Endothelial cell of umbilical vein (primary cell): ENCODE measurements at regions not wholly inside any gene's neighbourhood (a gene's known extent, or its start where the extent isn't known, plus 50 kb on each side); places are given as distances from the start of the nearest gene placed in this dataset.

Source experiments
- BruUV-seq: library from RNA; stranded (reverse); fragments of 400-500 nt; replicated peaks from 2 replicates; lab custom pipeline; 2021; lab: Mats Ljungman, UMichigan
- CTCF ChIA-PET: fragments of 300-600, 350-600 bp; sonication (Branson Sonifier 250); formaldehyde crosslinking; loops from one replicate; lab custom pipeline; 2021; ENCODE audit warnings: antibody characterized with exemption, inconsistent platforms; lab: Charles Lee
- POLR2A ChIA-PET: fragments of 300-600, 350-600 bp; sonication (Branson Sonifier 250); formaldehyde crosslinking; loops from one replicate; lab custom pipeline; 2021; ENCODE audit warnings: antibody characterized with exemption, inconsistent platforms; lab: Charles Lee
- DNase-seq: peaks from one replicate; pipeline ENCODE4 v3.0.0-alpha.2; 2011; ENCODE audit warnings: low read depth, low spot score
- FAIRE-seq: peaks from 2 replicates; lab custom pipeline; 2011; peaks lifted over from hg19 to GRCh38; lab: Jason Lieb, UNC
- H2AFZ ChIP-seq: 2 replicates; pipeline ENCODE4 v1.6.0; 2012; ENCODE audit warnings: low read depth, low read length, control low read depth, inconsistent platforms
- H3K27ac ChIP-seq: 2 replicates; pipeline ENCODE4 v1.5.1; 2011; ENCODE audit warnings: low read depth, mild to moderate bottlenecking, control low read depth, low read length, moderate library complexity; ENCODE audit not compliant: insufficient read depth
- H3K27me3 ChIP-seq, 2 experiments: 2 replicates each; pipeline versions ENCODE4 v1.6.0 to v1.6.1; 2011; ENCODE audit warnings: low read length in 2 of 2, mixed read lengths in 1 of 2; ENCODE audit not compliant: control insufficient read depth in 2 of 2, insufficient read depth in 2 of 2
- H3K36me3 ChIP-seq, 2 experiments: 2 replicates in 1 of 2; 3 replicates in 1 of 2; pipeline ENCODE4 v1.5.1; 2011; ENCODE audit warnings: low read length in 2 of 2, mild to moderate bottlenecking in 1 of 2, moderate library complexity in 1 of 2; ENCODE audit not compliant: control insufficient read depth in 2 of 2, insufficient read depth in 2 of 2; ENCODE audit errors: extremely low read depth in 1 of 2
- H3K4me1 ChIP-seq: 3 replicates; pipeline ENCODE4 v1.5.1; 2011; ENCODE audit warnings: mild to moderate bottlenecking, low read length; ENCODE audit not compliant: control insufficient read depth, insufficient read depth; ENCODE audit errors: extremely low read depth
- H3K4me2 ChIP-seq: 2 replicates; pipeline ENCODE4 v1.6.1; 2011; ENCODE audit warnings: low read length, control low read depth, mixed read lengths; ENCODE audit not compliant: insufficient read depth
- H3K4me3 ChIP-seq, 3 experiments: fragments of 200-600 bp in 1 of 3; sonication (generic), shearing (Covaris generic) in 1 of 3; replicated peaks in 1 of 3; 2 replicates each; pipeline ENCODE4 v1.5.1; 2011 to 2016; ENCODE audit warnings: control low read depth in 3 of 3, low read length in 3 of 3, mild to moderate bottlenecking in 2 of 3, inconsistent platforms in 1 of 3, low read depth in 1 of 3, moderate library complexity in 1 of 3; ENCODE audit not compliant: insufficient read depth in 1 of 3
- H3K79me2 ChIP-seq: 2 replicates; pipeline ENCODE4 v1.6.0; 2012; ENCODE audit warnings: low read length, inconsistent platforms; ENCODE audit not compliant: control insufficient read depth, insufficient read depth
- H3K9ac ChIP-seq: replicated peaks from 2 replicates; pipeline ENCODE3; 2011; ENCODE audit warnings: low read length, control low read depth; ENCODE audit not compliant: insufficient read depth; ENCODE audit errors: extremely low read depth
- H3K9me1 ChIP-seq: replicated peaks from 3 replicates; pipeline ENCODE4 v1.6.0; 2011; ENCODE audit warnings: mild to moderate bottlenecking, low read length; ENCODE audit not compliant: control insufficient read depth, insufficient read depth; ENCODE audit errors: extremely low read depth
- H3K9me3 ChIP-seq: replicated peaks from 2 replicates; pipeline ENCODE4 v1.5.1; 2012; ENCODE audit warnings: low read length, inconsistent platforms; ENCODE audit not compliant: control insufficient read depth, insufficient read depth
- H4K20me1 ChIP-seq: replicated peaks from 2 replicates; pipeline ENCODE3; 2011; ENCODE audit warnings: mild to moderate bottlenecking, low read length; ENCODE audit not compliant: control insufficient read depth, insufficient read depth; ENCODE audit errors: extremely low read depth
- EZH2 ChIP-seq: IDR thresholded peaks from 2 replicates; pipeline ENCODE4 v1.6.1; 2012; ENCODE audit warnings: borderline replicate concordance, low read depth, mild to moderate bottlenecking, moderate library complexity, low read length, inconsistent platforms; ENCODE audit not compliant: severe bottlenecking
- FOS ChIP-seq: IDR thresholded peaks from 2 replicates; pipeline ENCODE4 v1.6.1; 2011; ENCODE audit warnings: mild to moderate bottlenecking, low read length, moderate library complexity, borderline replicate concordance; ENCODE audit not compliant: insufficient read depth
- GATA2 ChIP-seq: IDR thresholded peaks from 2 replicates; pipeline ENCODE4 v1.7.0; 2011; ENCODE audit warnings: low read depth, mild to moderate bottlenecking, moderate library complexity, mixed read lengths, low read length; ENCODE audit not compliant: insufficient read length, insufficient read depth
- JUN ChIP-seq: IDR thresholded peaks from 2 replicates; pipeline ENCODE4 v1.6.1; 2011; ENCODE audit warnings: borderline replicate concordance, low read depth; ENCODE audit not compliant: insufficient read length, insufficient read depth
- MYC ChIP-seq: IDR thresholded peaks from one replicate; pipeline ENCODE4 v1.6.1; 2011; ENCODE audit warnings: mild to moderate bottlenecking, low read depth, low read length
- POLR2A ChIP-seq: IDR thresholded peaks from 2 replicates; pipeline ENCODE4 v1.6.1; 2012; ENCODE audit warnings: low read depth, mild to moderate bottlenecking, control low read depth, low read length
- POLR2AphosphoS5 ChIP-seq: IDR thresholded peaks from 2 replicates; pipeline ENCODE4 v1.6.1; 2012; ENCODE audit warnings: low read depth, mild to moderate bottlenecking, control low read depth, low read length, moderate library complexity; ENCODE audit not compliant: insufficient read depth
- dilution Hi-C: fragments of 300-500 bp; cut with MboI; formaldehyde crosslinking; loops from one replicate; pipeline ENCODE4 v1.15.0; 2019; ENCODE audit warnings: low sequenced_read_pairs; ENCODE audit not compliant: extremely low pct_ligation_motif_present
- intact Hi-C: fragments of 100-400 bp; cut with micrococcal nuclease; formaldehyde crosslinking; loops from one replicate; pipeline ENCODE4 v1.10.0; 2022
- TF ChIP-seq, protein P1 (sequence below): IDR thresholded peaks from 2 replicates; pipeline ENCODE4 v1.6.1; 2011; ENCODE audit not compliant: insufficient read depth, insufficient read length
- TF ChIP-seq, protein P2 (sequence below), 2 donors: IDR thresholded peaks; 1 replicate in 1 of 2; 2 replicates in 1 of 2; pipeline ENCODE4 v1.5.1; 2011; ENCODE audit warnings: low read length in 2 of 2, mild to moderate bottlenecking in 2 of 2, moderate library complexity in 2 of 2, control low read depth in 1 of 2, inconsistent platforms in 1 of 2, low read depth in 1 of 2; ENCODE audit not compliant: insufficient read depth in 1 of 2; ENCODE audit errors: extremely low read depth in 1 of 2

DNA sequence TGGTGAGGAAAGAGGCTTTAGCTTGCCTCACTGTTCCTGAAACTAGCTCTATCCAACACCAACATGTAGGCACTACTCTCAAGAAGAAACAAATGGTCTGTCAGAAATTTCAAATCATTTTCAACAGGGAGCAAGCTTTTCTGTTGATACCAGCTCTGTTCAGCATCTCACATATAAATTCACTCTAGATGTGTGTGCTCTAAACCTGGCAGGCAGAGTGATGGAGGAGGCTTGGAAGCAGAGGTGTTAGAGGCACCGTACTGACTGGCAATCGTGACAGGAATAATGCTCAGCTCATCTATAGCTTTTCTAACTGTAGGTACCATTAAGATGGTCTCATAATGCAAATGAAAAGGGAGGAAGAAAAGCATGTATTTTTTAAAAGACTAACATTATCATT, 597.2 kb upstream of the NECTIN3 start:
- Histone ChIP-seq H3K4me2 (no peak overlapping the region), H3K4me1 (no peaks in the 10 kb centered on the region), H3K79me2 (no peaks in the 10 kb centered on the region), H3K9me3 (no peaks in the 10 kb centered on the region), H2AFZ (peak overlapping the region; percentile 48), H3K9me1 (no peaks in the 10 kb centered on the region), H4K20me1 (no peaks in the 10 kb centered on the region), H3K4me3 (no peak overlapping the region), H3K27me3 (no peaks in the 10 kb centered on the region), H3K27ac (no peak overlapping the region), H3K9ac (no peak overlapping the region), H3K36me3 (no peaks in the 10 kb centered on the region)
- no TSS peak for BruUV-seq
- intact Hi-C loops = no loop called here
- POLR2A ChIA-PET = no interaction called here
- no peak for TF ChIP-seq MYC
- TF ChIP-seq, protein P1, sequence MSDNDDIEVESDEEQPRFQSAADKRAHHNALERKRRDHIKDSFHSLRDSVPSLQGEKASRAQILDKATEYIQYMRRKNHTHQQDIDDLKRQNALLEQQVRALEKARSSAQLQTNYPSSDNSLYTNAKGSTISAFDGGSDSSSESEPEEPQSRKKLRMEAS = no peak
- TF ChIP-seq GATA2 = no peak
- no peak for TF ChIP-seq EZH2
- TF ChIP-seq POLR2AphosphoS5 = no peak
- no peak for TF ChIP-seq JUN
- no peak for DNase-seq
- CTCF ChIA-PET = interaction anchor here (0.9 to 1.1 kb wide), 2 partner anchors 16 to 160 kb away, joined by 3 to 4 read pairs; no protein-coding TSS in a partner anchor
- FAIRE-seq = no peak
- dilution Hi-C loops = no loop called here

DNA sequence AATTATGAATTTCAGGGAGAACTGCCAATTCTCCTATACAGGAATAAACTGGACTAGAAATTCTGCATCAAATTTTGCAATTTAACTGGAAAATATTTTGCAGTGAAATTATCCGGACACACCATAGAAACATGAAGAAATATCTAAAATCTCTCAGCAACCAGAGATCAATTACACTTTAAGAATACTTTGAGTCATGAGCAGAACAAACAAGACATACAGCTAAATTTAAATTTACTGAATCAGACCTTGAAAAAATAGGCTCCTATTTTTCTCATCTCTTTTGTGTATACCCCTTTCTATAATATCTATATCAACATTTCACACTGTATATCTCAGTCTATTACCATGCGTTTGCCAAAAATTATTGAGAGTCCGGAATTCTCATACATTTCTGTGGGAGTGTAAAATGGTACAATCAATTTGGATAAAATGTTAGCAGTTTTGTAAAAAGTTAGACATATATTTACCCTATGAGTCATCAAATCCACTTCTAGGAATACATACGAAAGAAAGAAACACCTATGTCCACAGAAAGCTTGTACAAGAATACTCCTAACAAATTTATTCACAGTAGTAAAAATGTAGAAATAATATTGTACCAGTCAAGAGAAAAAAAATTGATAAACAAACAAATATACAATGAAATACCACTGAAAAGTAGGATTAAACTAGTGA, 593.1 kb upstream of the NECTIN3 start:
- no peaks in the 10 kb centered on the region for H3K79me2 ChIP-seq
- ChIA-PET CTCF (no interaction called here), POLR2A (no interaction called here)
- dilution Hi-C loops = no loop called here
- intact Hi-C loops = no loop called here
- no TSS peak for BruUV-seq
- no peak for DNase-seq
- no peaks in the 10 kb centered on the region for H3K36me3 ChIP-seq
- no peak overlapping the region for H3K27ac ChIP-seq
- no peak overlapping the region for H3K4me3 ChIP-seq
- no peak for FAIRE-seq
- H4K20me1 ChIP-seq = no peaks in the 10 kb centered on the region
- H3K9me1 ChIP-seq = no peaks in the 10 kb centered on the region
- H3K4me1 ChIP-seq = no peaks in the 10 kb centered on the region
- no peak for TF ChIP-seq EZH2
- TF ChIP-seq POLR2AphosphoS5 = no peak
- TF ChIP-seq GATA2 = no peak
- TF ChIP-seq FOS = no peak
- TF ChIP-seq, protein P2, sequence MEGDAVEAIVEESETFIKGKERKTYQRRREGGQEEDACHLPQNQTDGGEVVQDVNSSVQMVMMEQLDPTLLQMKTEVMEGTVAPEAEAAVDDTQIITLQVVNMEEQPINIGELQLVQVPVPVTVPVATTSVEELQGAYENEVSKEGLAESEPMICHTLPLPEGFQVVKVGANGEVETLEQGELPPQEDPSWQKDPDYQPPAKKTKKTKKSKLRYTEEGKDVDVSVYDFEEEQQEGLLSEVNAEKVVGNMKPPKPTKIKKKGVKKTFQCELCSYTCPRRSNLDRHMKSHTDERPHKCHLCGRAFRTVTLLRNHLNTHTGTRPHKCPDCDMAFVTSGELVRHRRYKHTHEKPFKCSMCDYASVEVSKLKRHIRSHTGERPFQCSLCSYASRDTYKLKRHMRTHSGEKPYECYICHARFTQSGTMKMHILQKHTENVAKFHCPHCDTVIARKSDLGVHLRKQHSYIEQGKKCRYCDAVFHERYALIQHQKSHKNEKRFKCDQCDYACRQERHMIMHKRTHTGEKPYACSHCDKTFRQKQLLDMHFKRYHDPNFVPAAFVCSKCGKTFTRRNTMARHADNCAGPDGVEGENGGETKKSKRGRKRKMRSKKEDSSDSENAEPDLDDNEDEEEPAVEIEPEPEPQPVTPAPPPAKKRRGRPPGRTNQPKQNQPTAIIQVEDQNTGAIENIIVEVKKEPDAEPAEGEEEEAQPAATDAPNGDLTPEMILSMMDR (IDR thresholded peaks at IDR 0.05; ENCODE audit: extremely low read depth in 1 of 2, insufficient read depth in 1 of 2, low read depth in 1 of 2, low read length in 2 of 2) = no peak
- no peak for TF ChIP-seq MYC
- TF ChIP-seq, protein P1 = no peak
- no peak for TF ChIP-seq JUN
- no peak for TF ChIP-seq POLR2A
- no peak overlapping the region for H3K9ac ChIP-seq
- H3K4me2 ChIP-seq = no peak overlapping the region
- H3K27me3 ChIP-seq = no peaks in the 10 kb centered on the region
- no peak overlapping the region for H2AFZ ChIP-seq
- no peaks in the 10 kb centered on the region for H3K9me3 ChIP-seq
